Small intestine (tissue), 7 donors: ENCODE measurements at regions not wholly inside any gene's neighbourhood (a gene's known extent, or its start where the extent isn't known, plus 50 kb on each side); places are given as distances from the start of the nearest gene placed in this dataset.
"Not testable (repeated sequence)": the region's sequence is repeated elsewhere in the genome, so short reads cannot be mapped to it uniquely, and the experiment has no call there.

Experiments used
- DNase-seq, 2 donors: peaks; one replicate each; pipeline versions ENCODE4 v3.0.0 to v3.0.0-alpha.2; 2013
- FAIRE-seq: peaks from 2 replicates; lab custom pipeline; 2012; peaks lifted over from hg19 to GRCh38; lab: Jason Lieb, UNC
- H3K27ac ChIP-seq, 3 donors: one replicate each; pipeline ENCODE4 v1.5.1; 2013; ENCODE audit warnings: low read length in 2 of 3, mild to moderate bottlenecking in 2 of 3, control low read depth in 1 of 3, inconsistent platforms in 1 of 3, low read depth in 1 of 3, moderate library complexity in 1 of 3
- H3K27me3 ChIP-seq, 3 donors: one replicate each; pipeline ENCODE4 v1.6.1; 2013; ENCODE audit warnings: low read length in 3 of 3, inconsistent platforms in 1 of 3; ENCODE audit not compliant: control insufficient read depth in 3 of 3, insufficient read depth in 3 of 3
- H3K36me3 ChIP-seq, 3 donors: one replicate each; pipeline ENCODE4 v1.6.1; 2013; ENCODE audit warnings: low read length in 3 of 3, inconsistent platforms in 1 of 3, low read depth in 1 of 3, mild to moderate bottlenecking in 1 of 3, moderate library complexity in 1 of 3; ENCODE audit not compliant: control insufficient read depth in 3 of 3, insufficient read depth in 2 of 3
- H3K4me1 ChIP-seq, 3 donors: one replicate each; pipeline ENCODE4 v1.6.1; 2013; ENCODE audit warnings: low read length in 2 of 3, inconsistent platforms in 1 of 3, low read depth in 1 of 3, mild to moderate bottlenecking in 1 of 3, moderate library complexity in 1 of 3; ENCODE audit not compliant: control insufficient read depth in 3 of 3, insufficient read depth in 2 of 3
- H3K4me3 ChIP-seq, 3 donors: one replicate each; pipeline ENCODE4 v1.5.1; 2013; ENCODE audit warnings: low read length in 3 of 3, control low read depth in 1 of 3, inconsistent platforms in 1 of 3, low read depth in 1 of 3, mild to moderate bottlenecking in 1 of 3, moderate library complexity in 1 of 3
- H3K9me3 ChIP-seq, 2 donors: one replicate each; pipeline ENCODE4 v1.6.1; 2013; ENCODE audit warnings: low read depth in 1 of 2, low read length in 1 of 2; ENCODE audit not compliant: control insufficient read depth in 2 of 2, insufficient read depth in 1 of 2
- WGBS, 3 donors: extraction: QIAGEN DNeasy Blood & Tissue Kit; methylation state at CpG; one replicate each; pipeline ENCODE4 v1.1.7; 2013; 5-methylcytosine and 5-hydroxymethylcytosine counted together
- donor health status: healthy with polysubstance abuse.
- donor health status: control.
- donor health status: control.
- donor health status: Bipolar disorder and iron deficiency.
- donor health status: healthy.

- not testable (repeated sequence) for H3K36me3 ChIP-seq, DNase-seq, FAIRE-seq, H3K9me3 ChIP-seq, H3K4me3 ChIP-seq, H3K27me3 ChIP-seq
- Histone ChIP-seq H3K27ac (peak overlapping the region in 2 of 3 donors; percentile 32 to 81), H3K4me1 (peaks cover 0 to 16% (median 0%) of the 10 kb centered on the region in 3 donors)
- WGBS, 3 donors, result 79 to 92% (median 85%) methylated on average over 33 to 37 of the region's 37 CpGs
Measured at GRCh38 chr3:194264631-194265504, 86.3 kb downstream of the CPN2 start.

- DNase-seq (peak in 1 of 2 donors; percentile 53), FAIRE-seq (no peak)
- no peaks in the 10 kb centered on the region for H3K9me3 ChIP-seq
- peaks cover 0 to 20% (median 0%) of the 10 kb centered on the region in 3 donors for H3K4me1 ChIP-seq
- no peaks in the 10 kb centered on the region for H3K36me3 ChIP-seq
- no peak overlapping the region for H3K4me3 ChIP-seq
- H3K27me3 ChIP-seq, result no peaks in the 10 kb centered on the region
- peak overlapping the region in 2 of 3 donors; percentile 44 to 81 for H3K27ac ChIP-seq
- 34 to 78% (median 55%) methylated on average over 19 of the region's 19 CpGs for WGBS, 3 donors
Measured at GRCh38 chr3:194265505-194265892, 85.6 kb downstream of the CPN2 start.

GRCh38 chr3:194265996-194266964 lies 84.8 kb downstream of the CPN2 start:
- FAIRE-seq, result no peak
- H3K4me1 ChIP-seq, result peaks cover 0 to 28% (median 0%) of the 10 kb centered on the region in 3 donors

GRCh38 chr3:194267744-194268653 lies 83.1 kb downstream of the CPN2 start:
- Histone ChIP-seq H3K9me3 (no peaks in the 10 kb centered on the region), H3K4me3 (no peak overlapping the region), H3K4me1 (peaks cover 0 to 33% (median 0%) of the 10 kb centered on the region in 3 donors), H3K36me3 (no peaks in the 10 kb centered on the region), H3K27me3 (no peaks in the 10 kb centered on the region), H3K27ac (peak overlapping the region in 1 of 3 donors; percentile 22)
- no peak for FAIRE-seq
- no peak for DNase-seq
- WGBS, 3 donors, result 74 to 86% (median 85%) methylated on average over 26 of the region's 26 CpGs

More at GRCh38 chr3:194265996-194266964, 84.8 kb downstream of the CPN2 start:
- WGBS, 3 donors, result 65 to 71% (median 70%) methylated on average over 13 of the region's 13 CpGs
- no peaks in the 10 kb centered on the region for H3K27me3 ChIP-seq
- no peak overlapping the region for H3K4me3 ChIP-seq
- no peaks in the 10 kb centered on the region for H3K36me3 ChIP-seq
- DNase-seq, result no peak
- peak overlapping the region in 2 of 3 donors; percentile 44 to 81 for H3K27ac ChIP-seq
- H3K9me3 ChIP-seq, result no peaks in the 10 kb centered on the region

- no peak overlapping the region for H3K4me3 ChIP-seq
- 88 to 92% (median 90%) methylated on average over 12 of the region's 12 CpGs for WGBS, 3 donors
- peak overlapping the region in 1 of 3 donors; percentile 72 for H3K27ac ChIP-seq
- H3K27me3 ChIP-seq, result no peaks in the 10 kb centered on the region
- H3K36me3 ChIP-seq, result no peaks in the 10 kb centered on the region
- H3K9me3 ChIP-seq, result no peaks in the 10 kb centered on the region
- peaks cover 0 to 33% (median 0%) of the 10 kb centered on the region in 3 donors for H3K4me1 ChIP-seq
- DNase-seq (no peak), FAIRE-seq (no peak)
Measured at GRCh38 chr3:194268654-194269512, 82.2 kb downstream of the CPN2 start.

GRCh38 chr3:194269610-194270145 lies 81.5 kb downstream of the CPN2 start:
- peaks cover 0 to 33% (median 0%) of the 10 kb centered on the region in 3 donors for H3K4me1 ChIP-seq
- H3K4me3 ChIP-seq, result no peak overlapping the region
- H3K9me3 ChIP-seq, result no peaks in the 10 kb centered on the region
- no peaks in the 10 kb centered on the region for H3K27me3 ChIP-seq
- 22 to 52% (median 51%) methylated on average over 21 to 29 of the region's 29 CpGs for WGBS, 3 donors
- H3K36me3 ChIP-seq, result no peaks in the 10 kb centered on the region
- FAIRE-seq (no peak), DNase-seq (peak in 1 of 2 donors; percentile 70)
- H3K27ac ChIP-seq, result peak overlapping the region in 1 of 3 donors; percentile 72
